HepG2 (cell line): ENCODE measurements at regions not wholly inside any gene's neighbourhood (a gene's known extent, or its start where the extent isn't known, plus 50 kb on each side); places are given as distances from the start of the nearest gene placed in this dataset.

Experiments used
- ATAC-seq: fragments of 200-7000 bp; cut with Tn5 transposase; 3 replicates; pipeline ENCODE4 v1.9.1; 2020; ENCODE audit warnings: mild to moderate bottlenecking, moderate library complexity
- BruUV-seq: library from RNA; stranded (reverse); fragments of 400-500 nt; replicated peaks from 2 replicates; lab custom pipeline; 2021; lab: Mats Ljungman, UMichigan
- CTCF ChIA-PET: fragments of 300-600 bp; formaldehyde crosslinking; extraction: SDS; loops from one replicate; lab custom pipeline; 2021; ENCODE audit warnings: low total read pairs, inconsistent platforms, low intra/inter-chr PET ratio; lab: Yijun Ruan, JAX
- POLR2A ChIA-PET: fragments of 350-600 bp; sonication (Branson Sonifier 250); formaldehyde crosslinking; loops from one replicate; lab custom pipeline; 2020; ENCODE audit warnings: antibody characterized with exemption, inconsistent platforms; lab: Yijun Ruan, JAX
- DNase-seq: peaks from one replicate; pipeline ENCODE4 v3.0.0-alpha.2; 2015; ENCODE audit warnings: low spot score
- FAIRE-seq: peaks from 3 replicates; lab custom pipeline; 2011; peaks lifted over from hg19 to GRCh38; lab: Jason Lieb, UNC
- H2AFZ ChIP-seq: one replicate; pipeline ENCODE4 v1.6.1; 2011; ENCODE audit warnings: low read length, inconsistent platforms
- H3K27ac ChIP-seq: fragments of 300-600 bp; 3 replicates; pipeline ENCODE4 v1.8.0; 2011; ENCODE audit warnings: mixed run types, mild to moderate bottlenecking, mixed read lengths, low read length, inconsistent platforms; ENCODE audit not compliant: insufficient read depth; ENCODE audit errors: extremely low read length
- H3K27me3 ChIP-seq, 2 experiments: fragments of 200-600 bp in 1 of 2; 2 replicates in 1 of 2; 3 replicates in 1 of 2; pipeline versions ENCODE4 v1.6.0 to v1.8.0; 2011; ENCODE audit warnings: low read length in 2 of 2, mild to moderate bottlenecking in 2 of 2, moderate library complexity in 2 of 2, inconsistent platforms in 1 of 2; ENCODE audit not compliant: insufficient read depth in 2 of 2, control insufficient read depth in 1 of 2
- H3K36me3 ChIP-seq, 2 experiments: fragments of 200-600 bp in 1 of 2; replicated peaks in 1 of 2; 2 replicates in 1 of 2; 3 replicates in 1 of 2; pipeline versions ENCODE4 v1.5.1 to v1.8.0; 2011; ENCODE audit warnings: low read length in 2 of 2, inconsistent platforms in 1 of 2; ENCODE audit not compliant: insufficient read depth in 2 of 2, control insufficient read depth in 1 of 2
- H3K4me1 ChIP-seq: 2 replicates; pipeline ENCODE4 v1.5.1; 2012; ENCODE audit warnings: low read length, inconsistent platforms; ENCODE audit not compliant: insufficient read depth
- H3K4me2 ChIP-seq: 2 replicates; pipeline ENCODE4 v1.6.0; 2011; ENCODE audit warnings: low read depth, low read length, inconsistent platforms
- H3K4me3 ChIP-seq, 3 experiments: fragments of 200-600 bp in 1 of 3; sonication (generic), shearing (Covaris generic) in 1 of 3; replicated peaks in 1 of 3; 2 replicates each; pipeline ENCODE4 v1.5.1; 2011 to 2016; ENCODE audit warnings: low read length in 3 of 3, inconsistent platforms in 2 of 3, low read depth in 2 of 3, mild to moderate bottlenecking in 2 of 3, control low read depth in 1 of 3, mixed read lengths in 1 of 3; ENCODE audit not compliant: insufficient read depth in 1 of 3
- H3K79me2 ChIP-seq: one replicate; pipeline ENCODE4 v1.6.1; 2011; ENCODE audit warnings: low read length, inconsistent platforms; ENCODE audit not compliant: insufficient read depth
- H3K9ac ChIP-seq: 2 replicates; pipeline ENCODE4 v1.6.0; 2011; ENCODE audit warnings: mild to moderate bottlenecking, low read depth, low read length, inconsistent platforms; ENCODE audit not compliant: insufficient read depth
- H3K9me3 ChIP-seq: 2 replicates; pipeline ENCODE4 v1.5.1; 2012; ENCODE audit warnings: mild to moderate bottlenecking, low read length
- H4K20me1 ChIP-seq: 2 replicates; pipeline ENCODE4 v1.6.0; 2011; ENCODE audit warnings: inconsistent platforms, mild to moderate bottlenecking, low read length, moderate library complexity; ENCODE audit not compliant: insufficient read depth
- ASH2L ChIP-seq: fragments of 300-600, 200-600 bp; sonication (generic); IDR thresholded peaks from 2 replicates; pipeline ENCODE4 v1.7.0; 2017; ENCODE audit warnings: low read depth, mild to moderate bottlenecking, moderate library complexity, mixed read lengths, low read length; ENCODE audit not compliant: insufficient read length
- ELF4 ChIP-seq: sonication (generic); formaldehyde crosslinking; IDR thresholded peaks from 2 replicates; pipeline ENCODE4 v1.5.0; 2020; ENCODE audit warnings: missing genetic modification reagents, mild to moderate bottlenecking, moderate library complexity, borderline replicate concordance
- FOXM1 ChIP-seq: sonication (generic); formaldehyde crosslinking; IDR thresholded peaks from 2 replicates; pipeline ENCODE4 v1.5.0; 2020; ENCODE audit warnings: missing genetic modification reagents
- HNRNPUL1 ChIP-seq: fragments of 200-400 bp; formaldehyde crosslinking; IDR thresholded peaks from 2 replicates; pipeline ENCODE4 v1.6.1; 2017; ENCODE audit warnings: low read depth, mild to moderate bottlenecking, low read length, moderate library complexity
- KAT8 ChIP-seq: IDR thresholded peaks from 2 replicates; pipeline ENCODE4 v1.6.1; 2016; ENCODE audit warnings: missing genetic modification reagents, missing compliant biosample characterization
- NFYC ChIP-seq: IDR thresholded peaks from 2 replicates; pipeline ENCODE4 v1.6.1; 2016; ENCODE audit warnings: missing genetic modification reagents, missing compliant biosample characterization
- PAF1 ChIP-seq: IDR thresholded peaks from 2 replicates; pipeline ENCODE4 v1.6.1; 2016; ENCODE audit warnings: missing genetic modification reagents, missing compliant biosample characterization
- RAD51 ChIP-seq: fragments of 450-650 bp; IDR thresholded peaks from 2 replicates; pipeline ENCODE4 v1.6.1; 2016; ENCODE audit warnings: borderline replicate concordance
- REPIN1 ChIP-seq: sonication (generic); formaldehyde crosslinking; IDR thresholded peaks from 2 replicates; pipeline ENCODE4 v1.8.0; 2022; ENCODE audit warnings: missing genetic modification reagents, low read depth, mild to moderate bottlenecking, borderline replicate concordance
- SPEN ChIP-seq: sonication (generic); formaldehyde crosslinking; IDR thresholded peaks from 2 replicates; pipeline ENCODE4 v1.5.1; 2020; ENCODE audit warnings: low read depth, mild to moderate bottlenecking, missing genetic modification reagents
- ZMYM3 ChIP-seq: sonication (generic); formaldehyde crosslinking; IDR thresholded peaks from 2 replicates; pipeline ENCODE4 v1.5.1; 2020; ENCODE audit warnings: mild to moderate bottlenecking, missing genetic modification reagents
- ZNF337 ChIP-seq: sonication (generic); formaldehyde crosslinking; IDR thresholded peaks from 2 replicates; pipeline ENCODE4 v1.5.1; 2020; ENCODE audit warnings: missing genetic modification reagents, low read depth, mild to moderate bottlenecking, borderline replicate concordance
- ZNF383 ChIP-seq: sonication (generic); formaldehyde crosslinking; IDR thresholded peaks from 2 replicates; pipeline ENCODE4 v1.4.0; 2020; ENCODE audit warnings: missing genetic modification reagents, mild to moderate bottlenecking, borderline replicate concordance
- ZNF468 ChIP-seq: sonication (generic); formaldehyde crosslinking; IDR thresholded peaks from 2 replicates; pipeline ENCODE4 v1.8.0; 2022; ENCODE audit warnings: mild to moderate bottlenecking, moderate library complexity, missing genetic modification reagents
- ZNF546 ChIP-seq: sonication (generic); formaldehyde crosslinking; conservative IDR thresholded peaks from 2 replicates; pipeline ENCODE4 v1.8.1; 2023; ENCODE audit warnings: mild to moderate bottlenecking, missing genetic modification reagents
- ZNF615 ChIP-seq: sonication (generic); formaldehyde crosslinking; IDR thresholded peaks from 2 replicates; pipeline ENCODE4 v1.5.0; 2020; ENCODE audit warnings: mild to moderate bottlenecking, missing genetic modification reagents, borderline replicate concordance
- ZNF7 ChIP-seq: IDR thresholded peaks from 2 replicates; pipeline ENCODE4 v1.6.1; 2016; ENCODE audit warnings: missing biosample characterization, missing genetic modification reagents
- WGBS: methylation state at CpG from one replicate; pipeline ENCODE4 v1.1.6; 2017; ENCODE audit warnings: low lambda C conversion rate; 5-methylcytosine and 5-hydroxymethylcytosine counted together
- in situ Hi-C: cut with HindIII; loops from 2 replicates; pipeline ENCODE4 v1.10.0; 2017; ENCODE audit warnings: low pct_unique_long_range_greater_than_20kb; ENCODE audit not compliant: extremely low pct_ligation_motif_present
- intact Hi-C: fragments of 100-400 bp; cut with micrococcal nuclease; formaldehyde crosslinking; loops from one replicate; pipeline ENCODE4 v1.10.0; 2022; ENCODE audit not compliant: unreplicated experiment
- TF ChIP-seq, protein P1 (sequence below): IDR thresholded peaks from 2 replicates; pipeline ENCODE4 v1.6.1; 2016
- TF ChIP-seq, protein P2 (sequence below): sonication (generic); formaldehyde crosslinking; IDR thresholded peaks from 2 replicates; pipeline ENCODE4 v1.5.1; 2020; ENCODE audit warnings: missing genetic modification reagents, mild to moderate bottlenecking, borderline replicate concordance
- TF ChIP-seq, protein P3 (sequence below): sonication (generic); formaldehyde crosslinking; conservative IDR thresholded peaks from 2 replicates; pipeline ENCODE4 v1.8.0; 2022; ENCODE audit warnings: mild to moderate bottlenecking, moderate library complexity, missing genetic modification reagents

DNA sequence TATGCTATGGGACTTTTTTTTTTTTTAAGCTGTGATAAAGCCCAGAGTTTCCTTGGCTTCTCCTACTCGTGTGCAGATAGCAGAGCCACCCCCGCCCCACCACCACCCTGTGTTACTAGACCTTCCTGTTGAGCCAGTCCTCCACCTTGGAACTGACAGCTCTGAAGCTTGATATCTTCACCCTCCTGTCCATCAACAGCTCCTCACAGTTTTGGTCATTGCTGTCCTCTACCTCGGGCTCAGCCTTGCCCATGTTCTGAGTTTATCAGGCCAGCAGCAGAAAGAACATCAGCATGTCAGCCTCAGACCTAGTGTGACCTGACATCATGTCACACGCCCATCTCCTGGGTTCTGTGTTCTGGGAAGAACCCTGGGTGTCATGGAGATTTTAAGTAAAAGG lies 167.1 kb upstream of the RAI14 start:
- H3K4me2 ChIP-seq = peak overlapping the region; percentile 9; the same call in 1 of the 2 replicates
- no peak overlapping the region for H3K27ac ChIP-seq
- H3K27me3 ChIP-seq = no peaks in the 10 kb centered on the region
- no peak overlapping the region for H2AFZ ChIP-seq
- no peak for FAIRE-seq
- intact Hi-C loops (loop anchor here (5.0 kb wide), 2 partner anchors 98 to 248 kb away; no protein-coding TSS in a partner anchor), in situ Hi-C loops (loop anchor here (5.0 to 10.0 kb wide), 4 partner anchors 46 to 516 kb away; partner anchors contain the start of gene RAI14)
- no peaks in the 10 kb centered on the region for H3K9me3 ChIP-seq
- no TSS peak for BruUV-seq
- TF ChIP-seq ZNF546 (CRISPR knock-in tag) = no peak
- TF ChIP-seq RAD51 = no peak
- no peak for TF ChIP-seq HNRNPUL1
- TF ChIP-seq FOXM1 (CRISPR knock-in tag) = no peak
- TF ChIP-seq, protein P1, sequence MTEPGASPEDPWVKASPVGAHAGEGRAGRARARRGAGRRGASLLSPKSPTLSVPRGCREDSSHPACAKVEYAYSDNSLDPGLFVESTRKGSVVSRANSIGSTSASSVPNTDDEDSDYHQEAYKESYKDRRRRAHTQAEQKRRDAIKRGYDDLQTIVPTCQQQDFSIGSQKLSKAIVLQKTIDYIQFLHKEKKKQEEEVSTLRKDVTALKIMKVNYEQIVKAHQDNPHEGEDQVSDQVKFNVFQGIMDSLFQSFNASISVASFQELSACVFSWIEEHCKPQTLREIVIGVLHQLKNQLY (CRISPR knock-in tag) = no peak
- TF ChIP-seq PAF1 (CRISPR knock-in tag) = no peak
- no peak for TF ChIP-seq ASH2L
- TF ChIP-seq ZNF615 (CRISPR knock-in tag) = no peak
- TF ChIP-seq ZNF468 = no peak
- TF ChIP-seq SPEN (CRISPR knock-in tag) = no peak
- no peak for TF ChIP-seq REPIN1 (CRISPR knock-in tag)
- TF ChIP-seq ELF4 = no peak
- TF ChIP-seq NFYC (CRISPR knock-in tag) = no peak
- TF ChIP-seq ZMYM3 = no peak
- TF ChIP-seq ZNF7 (CRISPR knock-in tag) = no peak
- TF ChIP-seq ZNF383 (CRISPR knock-in tag) = no peak
- TF ChIP-seq ZNF337 (CRISPR knock-in tag) = no peak
- TF ChIP-seq, protein P2, sequence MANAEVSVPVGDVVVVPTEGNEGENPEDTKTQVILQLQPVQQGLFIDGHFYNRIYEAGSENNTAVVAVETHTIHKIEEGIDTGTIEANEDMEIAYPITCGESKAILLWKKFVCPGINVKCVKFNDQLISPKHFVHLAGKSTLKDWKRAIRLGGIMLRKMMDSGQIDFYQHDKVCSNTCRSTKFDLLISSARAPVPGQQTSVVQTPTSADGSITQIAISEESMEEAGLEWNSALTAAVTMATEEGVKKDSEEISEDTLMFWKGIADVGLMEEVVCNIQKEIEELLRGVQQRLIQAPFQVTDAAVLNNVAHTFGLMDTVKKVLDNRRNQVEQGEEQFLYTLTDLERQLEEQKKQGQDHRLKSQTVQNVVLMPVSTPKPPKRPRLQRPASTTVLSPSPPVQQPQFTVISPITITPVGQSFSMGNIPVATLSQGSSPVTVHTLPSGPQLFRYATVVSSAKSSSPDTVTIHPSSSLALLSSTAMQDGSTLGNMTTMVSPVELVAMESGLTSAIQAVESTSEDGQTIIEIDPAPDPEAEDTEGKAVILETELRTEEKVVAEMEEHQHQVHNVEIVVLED (CRISPR knock-in tag) = no peak
- TF ChIP-seq, protein P3, sequence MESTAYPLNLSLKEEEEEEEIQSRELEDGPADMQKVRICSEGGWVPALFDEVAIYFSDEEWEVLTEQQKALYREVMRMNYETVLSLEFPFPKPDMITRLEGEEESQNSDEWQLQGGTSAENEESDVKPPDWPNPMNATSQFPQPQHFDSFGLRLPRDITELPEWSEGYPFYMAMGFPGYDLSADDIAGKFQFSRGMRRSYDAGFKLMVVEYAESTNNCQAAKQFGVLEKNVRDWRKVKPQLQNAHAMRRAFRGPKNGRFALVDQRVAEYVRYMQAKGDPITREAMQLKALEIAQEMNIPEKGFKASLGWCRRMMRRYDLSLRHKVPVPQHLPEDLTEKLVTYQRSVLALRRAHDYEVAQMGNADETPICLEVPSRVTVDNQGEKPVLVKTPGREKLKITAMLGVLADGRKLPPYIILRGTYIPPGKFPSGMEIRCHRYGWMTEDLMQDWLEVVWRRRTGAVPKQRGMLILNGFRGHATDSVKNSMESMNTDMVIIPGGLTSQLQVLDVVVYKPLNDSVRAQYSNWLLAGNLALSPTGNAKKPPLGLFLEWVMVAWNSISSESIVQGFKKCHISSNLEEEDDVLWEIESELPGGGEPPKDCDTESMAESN (CRISPR knock-in tag) = no peak
- no peak for TF ChIP-seq KAT8 (CRISPR knock-in tag)
- no peak for DNase-seq
- no peaks in the 10 kb centered on the region for H3K79me2 ChIP-seq
- no peaks in the 10 kb centered on the region for H4K20me1 ChIP-seq
- no peak overlapping the region for H3K4me3 ChIP-seq
- peaks cover 72% of the 10 kb centered on the region for H3K4me1 ChIP-seq
- H3K36me3 ChIP-seq = no peaks in the 10 kb centered on the region
- WGBS = 49% methylated on average over 2 of the region's 4 CpGs
- CTCF ChIA-PET = no interaction called here
- POLR2A ChIA-PET = interaction anchor here (0.7 to 1.4 kb wide), 2 partner anchors 10 to 427 kb away, joined by 3 read pairs; partner anchors contain the start of gene BRIX1
- ATAC-seq = no peak
- no peak overlapping the region for H3K9ac ChIP-seq
